NCI-H774 (cell line): ENCODE measurements at regions not wholly inside any gene's neighbourhood (a gene's known extent, or its start where the extent isn't known, plus 50 kb on each side); places are given as distances from the start of the nearest gene placed in this dataset.

Experiments
- DNase-seq: peaks from one replicate; lab custom pipeline; 2025; lab: John Stamatoyannopoulos, UW

- no peak for DNase-seq
These were observed 131.4 kb upstream of the EPHA7 start for GRCh38 chr6:93550551-93551276.

DNA sequence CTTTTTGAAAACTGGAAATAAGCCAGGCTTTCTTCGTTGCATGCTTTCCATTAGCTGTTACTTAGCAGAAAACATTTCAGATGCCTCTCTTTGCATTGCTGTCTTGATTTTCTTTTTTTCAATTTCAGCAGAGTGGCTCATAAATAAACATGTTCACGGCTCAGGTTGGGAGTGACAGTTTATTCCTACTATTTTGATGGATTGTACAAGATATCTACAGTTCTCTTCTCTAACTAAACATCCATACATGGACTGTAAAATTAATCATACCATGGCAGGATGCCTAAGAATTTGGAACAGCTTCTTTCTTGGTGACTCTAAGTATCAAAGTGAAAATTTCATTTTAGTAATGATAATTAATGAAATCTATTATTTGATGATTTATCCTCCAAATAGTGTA, 130.5 kb upstream of the EPHA7 start:
- no peak for DNase-seq

DNA sequence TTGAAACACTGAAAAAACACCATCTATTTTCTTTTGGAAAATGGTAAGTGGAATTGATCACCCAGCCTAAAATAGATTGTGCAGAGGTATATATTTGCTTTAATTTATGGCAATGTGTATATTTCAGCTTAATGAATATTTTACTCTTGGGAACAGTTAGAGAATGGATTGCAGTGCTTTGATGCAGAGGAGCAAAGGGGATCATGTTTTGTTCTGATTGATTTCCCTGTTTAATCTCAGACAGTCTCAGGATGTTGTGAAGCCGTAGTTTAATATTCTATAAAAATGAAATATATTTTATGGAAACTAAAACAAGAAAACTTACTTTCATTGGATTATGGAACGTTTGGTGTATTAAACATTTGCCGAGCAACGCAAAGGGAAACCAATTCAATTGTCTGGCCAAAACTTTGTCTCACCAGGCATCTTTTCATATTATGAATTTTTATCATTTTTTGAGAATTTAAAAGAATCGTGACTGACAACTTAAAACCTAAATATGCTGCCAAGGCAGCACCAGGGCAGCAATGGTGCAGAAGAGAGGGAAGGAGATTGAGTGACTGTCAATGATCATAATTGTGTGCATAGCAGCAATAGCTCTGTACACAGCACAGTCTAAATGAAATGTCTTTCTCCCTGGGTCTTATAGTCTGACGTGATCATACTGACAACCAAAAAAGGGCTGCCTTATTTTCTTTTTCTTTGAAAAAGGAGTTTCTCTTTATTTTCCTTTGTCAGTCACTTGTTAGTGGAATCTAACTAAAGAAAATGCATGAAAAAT, 105.5 kb upstream of the EPHA7 start:
- DNase-seq = no peak

DNA sequence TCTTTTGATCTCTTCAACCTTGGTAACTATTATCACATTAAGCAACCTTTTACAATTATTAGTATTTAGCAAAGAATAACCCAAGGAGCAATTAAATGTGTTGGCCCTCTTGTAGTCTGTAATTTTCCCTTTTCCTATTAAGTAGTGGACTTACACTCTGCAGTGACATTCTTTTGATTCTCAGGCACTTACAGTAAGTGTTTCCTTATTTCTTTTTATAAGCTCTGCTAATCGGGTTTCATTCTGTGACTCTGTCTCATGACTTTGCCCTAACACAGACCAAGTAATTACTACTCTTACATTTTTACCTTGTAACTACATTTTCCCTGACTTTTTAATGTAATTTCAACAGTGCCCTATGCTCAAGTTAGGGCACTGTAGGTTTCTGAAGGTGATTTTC, 104.0 kb upstream of the EPHA7 start:
- DNase-seq = no peak

DNA sequence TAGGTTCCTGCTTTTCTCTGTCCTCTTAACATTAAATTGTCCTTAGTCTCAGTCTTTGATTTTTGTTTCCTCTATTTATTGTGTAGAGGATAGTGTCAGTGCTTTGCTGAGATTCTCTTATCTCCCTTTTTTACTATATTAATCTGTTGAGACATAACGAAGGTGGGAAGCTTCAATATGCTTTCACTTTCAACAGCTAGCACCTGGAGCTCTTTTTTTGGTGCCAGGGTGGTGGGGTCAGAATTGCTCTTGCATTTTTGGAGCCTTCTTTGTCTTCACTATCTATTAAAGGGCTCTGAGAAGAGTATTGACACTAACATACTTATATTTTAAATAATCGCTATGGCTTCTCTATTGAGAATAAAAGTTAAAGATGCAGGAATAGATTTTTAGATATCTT, 97.1 kb upstream of the EPHA7 start:
- peak; percentile 46 for DNase-seq

DNA sequence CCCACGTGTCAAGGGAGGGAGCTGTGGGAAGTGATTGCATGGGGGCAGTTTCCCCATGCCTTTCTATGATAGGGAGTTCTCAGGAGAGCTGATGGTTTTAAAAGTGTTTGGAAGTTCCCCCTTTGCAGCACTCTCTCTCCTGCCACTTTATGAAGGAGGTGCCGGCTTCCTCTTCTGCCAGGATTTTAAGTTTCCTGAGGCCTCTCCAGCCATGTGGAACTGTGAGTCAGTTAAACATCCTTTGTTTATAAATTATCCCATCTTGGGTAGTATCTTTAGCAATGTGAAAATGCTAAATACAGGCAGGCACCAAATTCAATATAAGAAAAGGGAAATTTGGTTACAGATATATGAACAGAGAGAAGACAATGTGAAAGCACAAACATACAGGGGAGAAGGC, 96.4 kb upstream of the EPHA7 start:
- DNase-seq = no peak

GRCh38 chr6:93498713-93499112, 79.4 kb upstream of the EPHA7 start:
- DNase-seq = no peak

DNA sequence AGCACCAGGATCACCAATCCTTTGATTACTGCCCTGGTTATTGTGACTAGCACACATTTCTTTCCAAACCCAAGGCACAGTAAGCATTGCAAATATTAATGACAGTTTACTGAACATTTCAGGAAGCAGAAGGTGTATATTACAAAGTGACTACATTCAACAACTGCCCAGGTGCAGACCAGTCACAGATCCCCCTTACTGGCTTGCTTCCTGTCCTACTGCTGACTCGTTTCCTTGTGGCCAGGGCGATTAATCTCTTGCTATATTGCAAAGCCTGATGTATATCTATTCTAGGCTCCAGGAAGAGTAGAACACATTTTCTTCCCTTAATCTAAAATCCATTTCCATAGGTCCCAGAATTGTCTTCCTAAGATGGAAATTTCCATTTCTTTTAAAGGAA, 77.2 kb upstream of the EPHA7 start:
- DNase-seq = no peak

DNA sequence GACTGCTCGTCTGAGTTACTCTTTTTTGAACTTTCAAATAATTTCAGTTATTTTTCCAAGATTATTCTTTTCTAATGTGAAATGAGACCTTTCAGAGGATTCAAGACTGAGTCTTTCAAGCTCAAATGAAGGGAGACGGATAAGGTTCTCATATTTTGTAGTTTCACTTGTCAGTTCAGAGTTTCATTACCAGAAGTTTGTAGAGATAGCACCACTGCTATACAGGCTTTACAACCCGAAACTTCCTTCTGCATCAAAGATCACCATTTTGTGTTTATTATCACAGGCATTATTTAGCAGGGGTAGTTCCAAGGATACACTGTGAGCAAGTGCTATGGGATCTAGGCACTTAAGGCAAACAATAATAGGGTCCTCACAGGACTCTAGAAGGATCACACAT, 74.7 kb upstream of the EPHA7 start:
- DNase-seq = no peak

DNA sequence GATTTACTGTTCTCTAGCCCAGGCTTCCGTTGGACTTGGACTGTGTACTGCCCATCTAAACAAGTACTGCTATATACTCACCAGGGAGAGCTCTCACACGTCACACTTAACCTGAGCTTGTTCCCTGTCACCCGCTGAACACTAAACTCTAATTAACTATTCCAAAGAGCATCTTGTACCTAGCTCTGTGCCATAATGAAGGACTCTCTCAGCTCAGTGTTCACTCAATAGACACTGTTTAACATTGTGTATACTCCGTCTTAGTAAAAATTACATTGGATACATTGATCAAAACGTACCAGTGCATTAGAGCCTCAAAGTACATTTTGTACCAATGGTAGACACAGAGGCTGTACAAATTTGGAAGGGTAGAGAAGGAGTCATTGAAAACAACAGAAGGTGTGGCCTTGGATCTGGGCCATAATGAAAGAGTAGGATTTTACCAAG, 55.4 kb upstream of the EPHA7 start:
- DNase-seq = no peak

- no peak for DNase-seq
These were observed 51.9 kb upstream of the EPHA7 start for GRCh38 chr6:93471281-93471680.
